ENCODE measurements at regions not wholly inside any gene's neighbourhood (a gene's known extent, or its start where the extent isn't known, plus 50 kb on each side); places are given as distances from the start of the nearest gene placed in this dataset.

DNA sequence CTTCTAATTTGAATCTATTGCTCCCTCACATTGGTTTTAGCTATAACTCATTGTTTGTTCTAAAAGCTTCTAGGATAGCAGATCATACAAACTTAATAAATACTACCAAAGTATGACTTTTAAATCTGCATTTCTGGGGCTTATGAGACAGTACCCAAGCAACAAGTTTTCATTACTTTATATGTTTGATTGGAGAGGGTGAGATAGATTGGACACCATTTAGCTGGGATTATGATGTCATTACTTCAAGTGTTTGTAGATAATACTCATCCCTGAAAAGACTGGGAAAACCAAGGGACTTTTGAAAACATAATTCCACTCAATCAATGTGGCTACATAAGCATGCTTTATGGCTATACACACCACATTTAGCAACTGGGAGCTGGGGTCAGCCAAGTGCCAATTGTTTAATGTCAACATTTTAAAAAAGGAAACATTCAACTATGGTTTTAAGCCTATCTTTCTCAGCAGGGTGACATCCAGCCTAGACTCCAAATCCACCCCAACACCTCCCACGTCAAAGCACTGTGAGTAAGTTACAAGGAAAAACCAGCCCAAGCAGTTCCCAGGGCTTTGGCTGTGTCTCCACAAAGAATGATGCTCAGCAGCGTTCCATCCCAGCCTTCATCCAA is 119.9 kb downstream of the ETAA1 start (continued):
- TF ChIP-seq, protein P1, sequence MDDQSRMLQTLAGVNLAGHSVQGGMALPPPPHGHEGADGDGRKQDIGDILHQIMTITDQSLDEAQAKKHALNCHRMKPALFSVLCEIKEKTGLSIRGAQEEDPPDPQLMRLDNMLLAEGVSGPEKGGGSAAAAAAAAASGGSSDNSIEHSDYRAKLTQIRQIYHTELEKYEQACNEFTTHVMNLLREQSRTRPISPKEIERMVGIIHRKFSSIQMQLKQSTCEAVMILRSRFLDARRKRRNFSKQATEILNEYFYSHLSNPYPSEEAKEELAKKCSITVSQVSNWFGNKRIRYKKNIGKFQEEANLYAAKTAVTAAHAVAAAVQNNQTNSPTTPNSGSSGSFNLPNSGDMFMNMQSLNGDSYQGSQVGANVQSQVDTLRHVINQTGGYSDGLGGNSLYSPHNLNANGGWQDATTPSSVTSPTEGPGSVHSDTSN (IDR thresholded peaks at IDR 0.05; ENCODE audit: insufficient replicate concordance, low read depth, low read length) = no peak

DNA sequence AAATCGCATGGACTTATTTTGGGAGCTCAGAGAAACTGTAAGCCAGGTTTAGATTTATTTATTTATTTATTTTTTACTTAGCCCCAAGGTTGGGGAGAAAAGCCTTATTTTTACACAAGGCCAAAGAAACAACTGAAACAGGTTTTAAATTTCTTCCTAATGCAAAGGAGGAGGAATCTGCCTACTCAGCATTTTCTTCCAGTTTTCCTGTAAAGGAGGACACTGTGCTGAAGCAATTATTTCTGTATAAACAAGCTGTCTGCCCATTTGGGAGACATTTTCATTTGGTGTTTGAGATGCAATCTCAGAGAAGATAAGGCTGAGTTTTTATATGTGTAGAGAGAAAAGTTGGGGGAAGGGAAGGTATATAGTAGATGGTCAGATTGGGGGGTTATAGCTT is 125.0 kb downstream of the ETAA1 start:
- no peak overlapping the region for H3K27ac ChIP-seq (ENCODE audit: control insufficient read depth, insufficient read depth)
- in situ Hi-C loops (cut with MboI) (no loop called here), intact Hi-C loops (cut with micrococcal nuclease; ENCODE audit: unreplicated experiment) (no loop called here)
- H2AFZ ChIP-seq (ENCODE audit: control insufficient read depth, low read depth, low read length) = no peak overlapping the region
- no peaks in the 10 kb centered on the region for H3K27me3 ChIP-seq (replicated peaks in 1 of 2; ENCODE audit: control insufficient read depth in 2 of 2, insufficient read depth in 2 of 2, low read length in 1 of 2)
- no peaks in the 10 kb centered on the region for H4K20me1 ChIP-seq (ENCODE audit: control insufficient read depth, insufficient read depth)
- no peaks in the 10 kb centered on the region for H3K36me3 ChIP-seq (ENCODE audit: control insufficient read depth in 2 of 2, insufficient read depth in 2 of 2, low read length in 1 of 2)
- H3K4me2 ChIP-seq (ENCODE audit: control insufficient read depth, insufficient read depth) = no peak overlapping the region
- RAD21 ChIA-PET (ENCODE audit: unreplicated experiment) = no interaction called here
- FAIRE-seq (no peak), ATAC-seq (no peak), DNase-seq (ENCODE audit: low read depth, low spot score) (no peak)
- no peak overlapping the region for H3K4me3 ChIP-seq
- no peak overlapping the region for H3K9ac ChIP-seq (ENCODE audit: control insufficient read depth, insufficient read depth, low read length)
- no peaks in the 10 kb centered on the region for H3K4me1 ChIP-seq (ENCODE audit: control insufficient read depth, insufficient read depth, low read length)
- H3K79me2 ChIP-seq (ENCODE audit: control insufficient read depth, insufficient read depth, low read length) = no peaks in the 10 kb centered on the region
- no TSS peak for BruUV-seq (replicated peaks)
- SMC1A ChIA-PET (ENCODE audit: uncharacterized antibody, unreplicated experiment) = no interaction called here
- CTCF ChIA-PET = no interaction called here
- WGBS (ENCODE audit: insufficient coverage, insufficient replicate concordance, low lambda C conversion rate, missing lambda C conversion rate) = 38% methylated on average over 1 of the region's 1 CpG
- H3K9me3 ChIP-seq (replicated peaks; ENCODE audit: control insufficient read depth, insufficient read depth, low read length) = no peaks in the 10 kb centered on the region
- POLR2A ChIA-PET = interaction anchor here (0.5 kb wide), 1 partner anchor 78 kb away, joined by 3 read pairs; no protein-coding TSS in a partner anchor
- TF ChIP-seq NFIC (IDR thresholded peaks at IDR 0.05; ENCODE audit: low read depth, low read length) = no peak
- TF ChIP-seq, protein P2, sequence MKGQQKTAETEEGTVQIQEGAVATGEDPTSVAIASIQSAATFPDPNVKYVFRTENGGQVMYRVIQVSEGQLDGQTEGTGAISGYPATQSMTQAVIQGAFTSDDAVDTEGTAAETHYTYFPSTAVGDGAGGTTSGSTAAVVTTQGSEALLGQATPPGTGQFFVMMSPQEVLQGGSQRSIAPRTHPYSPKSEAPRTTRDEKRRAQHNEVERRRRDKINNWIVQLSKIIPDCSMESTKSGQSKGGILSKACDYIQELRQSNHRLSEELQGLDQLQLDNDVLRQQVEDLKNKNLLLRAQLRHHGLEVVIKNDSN (IDR thresholded peaks at IDR 0.05; ENCODE audit: borderline replicate concordance, extremely low read length, insufficient read depth, low read depth, low read length) = no peak
- no peak for TF ChIP-seq EED (IDR thresholded peaks at IDR 0.05; ENCODE audit: low read depth)
- no peak for TF ChIP-seq SMAD5 (IDR thresholded peaks at IDR 0.05; ENCODE audit: low read depth)
- no peak for TF ChIP-seq SPI1 (IDR thresholded peaks at IDR 0.05; ENCODE audit: borderline replicate concordance, insufficient read depth, low read depth, low read length)
- no peak for TF ChIP-seq MEF2A (IDR thresholded peaks at IDR 0.05; ENCODE audit: insufficient read depth, low read depth, low read length)
- TF ChIP-seq, protein P3, sequence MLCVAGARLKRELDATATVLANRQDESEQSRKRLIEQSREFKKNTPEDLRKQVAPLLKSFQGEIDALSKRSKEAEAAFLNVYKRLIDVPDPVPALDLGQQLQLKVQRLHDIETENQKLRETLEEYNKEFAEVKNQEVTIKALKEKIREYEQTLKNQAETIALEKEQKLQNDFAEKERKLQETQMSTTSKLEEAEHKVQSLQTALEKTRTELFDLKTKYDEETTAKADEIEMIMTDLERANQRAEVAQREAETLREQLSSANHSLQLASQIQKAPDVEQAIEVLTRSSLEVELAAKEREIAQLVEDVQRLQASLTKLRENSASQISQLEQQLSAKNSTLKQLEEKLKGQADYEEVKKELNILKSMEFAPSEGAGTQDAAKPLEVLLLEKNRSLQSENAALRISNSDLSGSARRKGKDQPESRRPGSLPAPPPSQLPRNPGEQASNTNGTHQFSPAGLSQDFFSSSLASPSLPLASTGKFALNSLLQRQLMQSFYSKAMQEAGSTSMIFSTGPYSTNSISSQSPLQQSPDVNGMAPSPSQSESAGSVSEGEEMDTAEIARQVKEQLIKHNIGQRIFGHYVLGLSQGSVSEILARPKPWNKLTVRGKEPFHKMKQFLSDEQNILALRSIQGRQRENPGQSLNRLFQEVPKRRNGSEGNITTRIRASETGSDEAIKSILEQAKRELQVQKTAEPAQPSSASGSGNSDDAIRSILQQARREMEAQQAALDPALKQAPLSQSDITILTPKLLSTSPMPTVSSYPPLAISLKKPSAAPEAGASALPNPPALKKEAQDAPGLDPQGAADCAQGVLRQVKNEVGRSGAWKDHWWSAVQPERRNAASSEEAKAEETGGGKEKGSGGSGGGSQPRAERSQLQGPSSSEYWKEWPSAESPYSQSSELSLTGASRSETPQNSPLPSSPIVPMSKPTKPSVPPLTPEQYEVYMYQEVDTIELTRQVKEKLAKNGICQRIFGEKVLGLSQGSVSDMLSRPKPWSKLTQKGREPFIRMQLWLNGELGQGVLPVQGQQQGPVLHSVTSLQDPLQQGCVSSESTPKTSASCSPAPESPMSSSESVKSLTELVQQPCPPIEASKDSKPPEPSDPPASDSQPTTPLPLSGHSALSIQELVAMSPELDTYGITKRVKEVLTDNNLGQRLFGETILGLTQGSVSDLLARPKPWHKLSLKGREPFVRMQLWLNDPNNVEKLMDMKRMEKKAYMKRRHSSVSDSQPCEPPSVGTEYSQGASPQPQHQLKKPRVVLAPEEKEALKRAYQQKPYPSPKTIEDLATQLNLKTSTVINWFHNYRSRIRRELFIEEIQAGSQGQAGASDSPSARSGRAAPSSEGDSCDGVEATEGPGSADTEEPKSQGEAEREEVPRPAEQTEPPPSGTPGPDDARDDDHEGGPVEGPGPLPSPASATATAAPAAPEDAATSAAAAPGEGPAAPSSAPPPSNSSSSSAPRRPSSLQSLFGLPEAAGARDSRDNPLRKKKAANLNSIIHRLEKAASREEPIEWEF (IDR thresholded peaks at IDR 0.05; ENCODE audit: insufficient replicate concordance, low read depth, low read length) = no peak
- TF ChIP-seq, protein P4, sequence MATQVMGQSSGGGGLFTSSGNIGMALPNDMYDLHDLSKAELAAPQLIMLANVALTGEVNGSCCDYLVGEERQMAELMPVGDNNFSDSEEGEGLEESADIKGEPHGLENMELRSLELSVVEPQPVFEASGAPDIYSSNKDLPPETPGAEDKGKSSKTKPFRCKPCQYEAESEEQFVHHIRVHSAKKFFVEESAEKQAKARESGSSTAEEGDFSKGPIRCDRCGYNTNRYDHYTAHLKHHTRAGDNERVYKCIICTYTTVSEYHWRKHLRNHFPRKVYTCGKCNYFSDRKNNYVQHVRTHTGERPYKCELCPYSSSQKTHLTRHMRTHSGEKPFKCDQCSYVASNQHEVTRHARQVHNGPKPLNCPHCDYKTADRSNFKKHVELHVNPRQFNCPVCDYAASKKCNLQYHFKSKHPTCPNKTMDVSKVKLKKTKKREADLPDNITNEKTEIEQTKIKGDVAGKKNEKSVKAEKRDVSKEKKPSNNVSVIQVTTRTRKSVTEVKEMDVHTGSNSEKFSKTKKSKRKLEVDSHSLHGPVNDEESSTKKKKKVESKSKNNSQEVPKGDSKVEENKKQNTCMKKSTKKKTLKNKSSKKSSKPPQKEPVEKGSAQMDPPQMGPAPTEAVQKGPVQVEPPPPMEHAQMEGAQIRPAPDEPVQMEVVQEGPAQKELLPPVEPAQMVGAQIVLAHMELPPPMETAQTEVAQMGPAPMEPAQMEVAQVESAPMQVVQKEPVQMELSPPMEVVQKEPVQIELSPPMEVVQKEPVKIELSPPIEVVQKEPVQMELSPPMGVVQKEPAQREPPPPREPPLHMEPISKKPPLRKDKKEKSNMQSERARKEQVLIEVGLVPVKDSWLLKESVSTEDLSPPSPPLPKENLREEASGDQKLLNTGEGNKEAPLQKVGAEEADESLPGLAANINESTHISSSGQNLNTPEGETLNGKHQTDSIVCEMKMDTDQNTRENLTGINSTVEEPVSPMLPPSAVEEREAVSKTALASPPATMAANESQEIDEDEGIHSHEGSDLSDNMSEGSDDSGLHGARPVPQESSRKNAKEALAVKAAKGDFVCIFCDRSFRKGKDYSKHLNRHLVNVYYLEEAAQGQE (IDR thresholded peaks at IDR 0.05; ENCODE audit: low read depth, low read length) = no peak
- no peak for TF ChIP-seq SREBF1 (IDR thresholded peaks at IDR 0.05; ENCODE audit: low read length)

All from GM12878 (cell line).